ENCODE measurements at regions not wholly inside any gene's neighbourhood (a gene's known extent, or its start where the extent isn't known, plus 50 kb on each side); places are given as distances from the start of the nearest gene placed in this dataset.

GRCh38 chr4:20341134-20341738 lies 89.5 kb downstream of the SLIT2 start:
- in situ Hi-C loops (cut with HindIII; ENCODE audit: low pct_unique_long_range_greater_than_20kb, low sequenced_read_pairs) = no loop called here
- no peak for DNase-seq (ENCODE audit: low read depth, low spot score)

GRCh38 chr4:20347531-20347930 lies 95.8 kb downstream of the SLIT2 start:
- DNase-seq (ENCODE audit: low read depth, low spot score) = no peak
- in situ Hi-C loops (cut with HindIII; ENCODE audit: low pct_unique_long_range_greater_than_20kb, low sequenced_read_pairs) = no loop called here

- in situ Hi-C loops (cut with HindIII; ENCODE audit: low pct_unique_long_range_greater_than_20kb, low sequenced_read_pairs) = no loop called here
- no peak for DNase-seq (ENCODE audit: low read depth, low spot score)
These were observed 96.7 kb downstream of the SLIT2 start for GRCh38 chr4:20348411-20348810.

GRCh38 chr4:20351360-20352162 lies 99.9 kb downstream of the SLIT2 start:
- in situ Hi-C loops (cut with HindIII; ENCODE audit: low pct_unique_long_range_greater_than_20kb, low sequenced_read_pairs) = no loop called here

GRCh38 chr4:20352163-20352431 lies 100.4 kb downstream of the SLIT2 start:
- DNase-seq (ENCODE audit: low read depth, low spot score) = no peak
- in situ Hi-C loops (cut with HindIII; ENCODE audit: low pct_unique_long_range_greater_than_20kb, low sequenced_read_pairs) = no loop called here

More at GRCh38 chr4:20351360-20352162, 99.9 kb downstream of the SLIT2 start:
- no peak for DNase-seq (ENCODE audit: low read depth, low spot score)

- in situ Hi-C loops (cut with HindIII; ENCODE audit: low pct_unique_long_range_greater_than_20kb, low sequenced_read_pairs) = no loop called here
- no peak for DNase-seq (ENCODE audit: low read depth, low spot score)
These were observed 101.9 kb downstream of the SLIT2 start for GRCh38 chr4:20353646-20354045.

GRCh38 chr4:20354120-20354519 lies 102.4 kb downstream of the SLIT2 start:
- peak; percentile 11 for DNase-seq (ENCODE audit: low read depth, low spot score)
- in situ Hi-C loops (cut with HindIII; ENCODE audit: low pct_unique_long_range_greater_than_20kb, low sequenced_read_pairs) = no loop called here

- in situ Hi-C loops (cut with HindIII; ENCODE audit: low pct_unique_long_range_greater_than_20kb, low sequenced_read_pairs) = no loop called here
- no peak for DNase-seq (ENCODE audit: low read depth, low spot score)
These were observed 104.9 kb downstream of the SLIT2 start for GRCh38 chr4:20356565-20356964.

- in situ Hi-C loops (cut with HindIII; ENCODE audit: low pct_unique_long_range_greater_than_20kb, low sequenced_read_pairs) = no loop called here
- no peak for DNase-seq (ENCODE audit: low read depth, low spot score)
These were observed 106.4 kb downstream of the SLIT2 start for GRCh38 chr4:20358110-20358509.

- DNase-seq (ENCODE audit: low read depth, low spot score) = no peak
- in situ Hi-C loops (cut with HindIII; ENCODE audit: low pct_unique_long_range_greater_than_20kb, low sequenced_read_pairs) = no loop called here
These were observed 108.0 kb downstream of the SLIT2 start for GRCh38 chr4:20359692-20360091.

GRCh38 chr4:20362148-20362547 lies 110.4 kb downstream of the SLIT2 start:
- in situ Hi-C loops (cut with HindIII; ENCODE audit: low pct_unique_long_range_greater_than_20kb, low sequenced_read_pairs) = no loop called here
- no peak for DNase-seq (ENCODE audit: low read depth, low spot score)

GRCh38 chr4:20364969-20365368 lies 113.3 kb downstream of the SLIT2 start:
- in situ Hi-C loops (cut with HindIII; ENCODE audit: low pct_unique_long_range_greater_than_20kb, low sequenced_read_pairs) = no loop called here
- DNase-seq (ENCODE audit: low read depth, low spot score) = no peak

GRCh38 chr4:20367446-20367845 lies 115.7 kb downstream of the SLIT2 start:
- no peak for DNase-seq (ENCODE audit: low read depth, low spot score)
- in situ Hi-C loops (cut with HindIII; ENCODE audit: low pct_unique_long_range_greater_than_20kb, low sequenced_read_pairs) = no loop called here

GRCh38 chr4:20368926-20369325 lies 117.2 kb downstream of the SLIT2 start:
- DNase-seq (ENCODE audit: low read depth, low spot score) = no peak
- in situ Hi-C loops (cut with HindIII; ENCODE audit: low pct_unique_long_range_greater_than_20kb, low sequenced_read_pairs) = no loop called here

GRCh38 chr4:20370274-20370673 lies 118.6 kb downstream of the SLIT2 start:
- no peak for DNase-seq (ENCODE audit: low read depth, low spot score)
- in situ Hi-C loops (cut with HindIII; ENCODE audit: low pct_unique_long_range_greater_than_20kb, low sequenced_read_pairs) = no loop called here

- in situ Hi-C loops (cut with HindIII; ENCODE audit: low pct_unique_long_range_greater_than_20kb, low sequenced_read_pairs) = no loop called here
- DNase-seq (ENCODE audit: low read depth, low spot score) = no peak
These were observed 124.4 kb downstream of the SLIT2 start for GRCh38 chr4:20376070-20376469.

- peak; percentile 43 for DNase-seq (ENCODE audit: low read depth, low spot score)
These were observed 126.5 kb downstream of the SLIT2 start for GRCh38 chr4:20378181-20378580.

GRCh38 chr4:20381005-20381404 lies 129.3 kb downstream of the SLIT2 start:
- DNase-seq (ENCODE audit: low read depth, low spot score) = no peak
- in situ Hi-C loops (cut with HindIII; ENCODE audit: low pct_unique_long_range_greater_than_20kb, low sequenced_read_pairs) = no loop called here

More at GRCh38 chr4:20378181-20378580, 126.5 kb downstream of the SLIT2 start:
- in situ Hi-C loops (cut with HindIII; ENCODE audit: low pct_unique_long_range_greater_than_20kb, low sequenced_read_pairs) = no loop called here

GRCh38 chr4:20383283-20383682 lies 131.6 kb downstream of the SLIT2 start:
- in situ Hi-C loops (cut with HindIII; ENCODE audit: low pct_unique_long_range_greater_than_20kb, low sequenced_read_pairs) = no loop called here
- DNase-seq (ENCODE audit: low read depth, low spot score) = no peak
